A673 (cell line): ENCODE measurements at regions not wholly inside any gene's neighbourhood (a gene's known extent, or its start where the extent isn't known, plus 50 kb on each side); places are given as distances from the start of the nearest gene placed in this dataset.

Source experiments
- BruUV-seq: library from RNA; stranded (reverse); fragments of 400-500 nt; replicated peaks from 2 replicates; lab custom pipeline; 2021; lab: Mats Ljungman, UMichigan
- CTCF ChIA-PET: fragments of 300-600 bp; sonication (Branson Sonifier 250); formaldehyde crosslinking; loops from one replicate; lab custom pipeline; 2022; ENCODE audit warnings: antibody characterized with exemption; lab: Charles Lee
- POLR2A ChIA-PET: fragments of 300-600 bp; sonication (Branson Sonifier 250); formaldehyde crosslinking; loops from one replicate; lab custom pipeline; 2022; ENCODE audit warnings: antibody characterized with exemption; ENCODE audit not compliant: low non-redundant PET; lab: Charles Lee
- DNase-seq: peaks from one replicate; pipeline ENCODE4 v3.0.0-alpha.2; 2015; ENCODE audit warnings: low spot score
- H3K27ac ChIP-seq: fragments of 200-600 bp; sonication (generic); 2 replicates; pipeline ENCODE4 v1.5.1; 2016; ENCODE audit warnings: mixed run types, low read depth, mild to moderate bottlenecking, mixed read lengths, antibody characterized with exemption, low read length; ENCODE audit not compliant: poor library complexity, severe bottlenecking
- H3K27me3 ChIP-seq: fragments of 200-600 bp; sonication (generic); replicated peaks from 2 replicates; pipeline ENCODE4 v1.6.1; 2017; ENCODE audit warnings: mixed run types, low read depth, mild to moderate bottlenecking, mixed read lengths, antibody characterized with exemption, low read length; ENCODE audit not compliant: insufficient read depth, poor library complexity
- H3K36me3 ChIP-seq: fragments of 200-600 bp; sonication (generic); 2 replicates; pipeline ENCODE4 v1.6.1; 2016; ENCODE audit warnings: mixed run types, mild to moderate bottlenecking, mixed read lengths, antibody characterized with exemption, low read length; ENCODE audit not compliant: insufficient read depth, poor library complexity, severe bottlenecking
- H3K4me1 ChIP-seq: fragments of 200-600 bp; sonication (generic); 2 replicates; pipeline ENCODE4 v1.6.1; 2017; ENCODE audit warnings: mixed run types, mild to moderate bottlenecking, mixed read lengths, antibody characterized with exemption, low read length; ENCODE audit not compliant: insufficient read depth, poor library complexity, severe bottlenecking
- H3K4me3 ChIP-seq: fragments of 200-600 bp; sonication (generic); 2 replicates; pipeline ENCODE4 v1.5.1; 2016; ENCODE audit warnings: low read depth, mixed run types, mild to moderate bottlenecking, mixed read lengths, low read length; ENCODE audit not compliant: poor library complexity, severe bottlenecking
- H3K9me3 ChIP-seq: fragments of 200-600 bp; sonication (generic); 2 replicates; pipeline ENCODE4 v1.6.1; 2016; ENCODE audit warnings: mixed run types, low read depth, mild to moderate bottlenecking, mixed read lengths, antibody characterized with exemption, low read length; ENCODE audit not compliant: poor library complexity, severe bottlenecking
- CTCF ChIP-seq: fragments of 300-800, 200-600 bp; sonication (generic); conservative IDR thresholded peaks from 2 replicates; pipeline ENCODE4 v1.5.1; 2017; ENCODE audit warnings: low read depth, mild to moderate bottlenecking, antibody characterized with exemption, low read length, moderate library complexity, mixed read lengths
- EZH2 ChIP-seq: fragments of 200-600 bp; sonication (generic); IDR thresholded peaks from 2 replicates; pipeline ENCODE4 v1.6.1; 2017; ENCODE audit warnings: borderline replicate concordance, low read depth, mild to moderate bottlenecking, mixed read lengths, antibody characterized with exemption, low read length; ENCODE audit not compliant: poor library complexity, severe bottlenecking
- intact Hi-C: fragments of 100-400 bp; cut with micrococcal nuclease; formaldehyde crosslinking; loops from one replicate; pipeline ENCODE4 v1.10.0; 2022; ENCODE audit not compliant: unreplicated experiment

DNA sequence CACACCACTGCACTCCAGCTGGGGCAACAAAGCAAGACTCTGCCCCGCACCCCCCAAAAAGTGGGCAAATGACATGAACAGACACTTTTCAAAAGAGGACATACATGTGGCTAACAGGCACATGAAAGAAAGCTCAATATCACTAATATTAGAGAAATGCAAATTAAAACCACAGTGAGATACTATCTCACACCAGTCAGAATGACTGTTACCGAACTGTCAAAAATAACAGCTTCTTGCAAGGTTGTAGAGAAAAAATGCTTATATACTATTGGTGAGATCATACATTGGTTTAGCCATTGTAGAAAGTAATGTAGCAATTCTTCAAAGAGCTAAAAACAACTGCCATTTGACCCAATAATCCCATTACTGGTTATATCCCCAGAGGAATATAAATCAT lies 99.5 kb upstream of the SPATA13 start:
- TF ChIP-seq CTCF (no peak), EZH2 (no peak)
- no peak for DNase-seq
- no TSS peak for BruUV-seq
- Histone ChIP-seq H3K27me3 (no peaks in the 10 kb centered on the region), H3K4me1 (no peaks in the 10 kb centered on the region), H3K4me3 (no peak overlapping the region), H3K36me3 (no peaks in the 10 kb centered on the region), H3K27ac (no peak overlapping the region), H3K9me3 (no peaks in the 10 kb centered on the region)
- CTCF ChIA-PET: no interaction called here
- POLR2A ChIA-PET: no interaction called here
- intact Hi-C loops: no loop called here

GRCh38 chr13:24063281-24063877 lies 97.1 kb upstream of the SPATA13 start:
- DNase-seq: no peak
- Histone ChIP-seq H3K4me3 (no peak overlapping the region), H3K4me1 (no peaks in the 10 kb centered on the region), H3K36me3 (no peaks in the 10 kb centered on the region), H3K27ac (no peak overlapping the region), H3K27me3 (no peaks in the 10 kb centered on the region), H3K9me3 (no peaks in the 10 kb centered on the region)
- ChIA-PET POLR2A (no interaction called here), CTCF (no interaction called here)
- intact Hi-C loops: no loop called here
- TF ChIP-seq CTCF (no peak), EZH2 (no peak)
- BruUV-seq: no TSS peak

DNA sequence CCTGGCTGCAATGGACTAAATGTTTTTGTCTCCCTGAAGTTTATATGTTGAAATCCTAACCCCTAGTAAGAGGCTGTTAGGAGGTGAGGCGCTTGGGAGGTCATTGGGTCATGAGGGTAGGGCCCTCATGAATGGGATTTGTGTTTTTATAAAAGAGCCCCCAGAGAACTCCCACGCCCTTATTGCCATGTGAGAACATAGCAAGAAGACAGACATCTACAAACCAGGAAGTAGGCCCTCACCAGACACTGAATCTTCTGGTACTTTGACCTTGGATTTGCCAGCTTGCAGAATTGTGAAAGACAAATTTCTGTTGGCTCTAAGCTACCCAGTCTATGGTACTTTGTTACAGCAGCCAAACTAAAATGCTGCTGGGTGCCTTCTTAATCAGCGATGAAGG lies 96.1 kb upstream of the SPATA13 start:
- no peak for TF ChIP-seq EZH2
- no peak for TF ChIP-seq CTCF
- CTCF ChIA-PET: no interaction called here
- no TSS peak for BruUV-seq

More for the DNA sequence above, 96.1 kb upstream of the SPATA13 start:
- Histone ChIP-seq H3K9me3 (no peaks in the 10 kb centered on the region), H3K4me3 (no peak overlapping the region), H3K27me3 (no peaks in the 10 kb centered on the region), H3K4me1 (no peaks in the 10 kb centered on the region), H3K27ac (no peak overlapping the region), H3K36me3 (no peaks in the 10 kb centered on the region)
- no peak for DNase-seq
- intact Hi-C loops: no loop called here
- POLR2A ChIA-PET: no interaction called here
